K562 (cell line): ENCODE measurements at regions not wholly inside any gene's neighbourhood (a gene's known extent, or its start where the extent isn't known, plus 50 kb on each side); places are given as distances from the start of the nearest gene placed in this dataset.

Source experiments
- ATAC-seq: fragments of 200-7000 bp; cut with Tn5 transposase; 3 replicates; pipeline ENCODE4 v1.9.1; 2020; ENCODE audit warnings: moderate library complexity
- BruUV-seq: library from RNA; stranded (reverse); fragments of 400-500 nt; replicated peaks from 2 replicates; lab custom pipeline; 2021; lab: Mats Ljungman, UMichigan
- CTCF ChIA-PET: fragments of 300-600 bp; formaldehyde crosslinking; extraction: SDS; loops from one replicate; lab custom pipeline; 2021; ENCODE audit warnings: low intra/inter-chr PET ratio; lab: Yijun Ruan, JAX
- POLR2A ChIA-PET: fragments of 300-600, 350-650 bp; sonication (Branson Sonifier 250); formaldehyde crosslinking; extraction: SDS; loops from one replicate; lab custom pipeline; 2021; ENCODE audit warnings: antibody characterized with exemption, inconsistent platforms; lab: Yijun Ruan, JAX
- DNase-seq, 4 experiments: peaks; one replicate each; pipeline versions ENCODE4 v3.0.0 to v3.0.0-alpha.2; 2011 to 2018; ENCODE audit warnings: low spot score in 3 of 4, mixed read lengths in 3 of 4; ENCODE audit errors: extremely low read depth in 1 of 4
- FAIRE-seq: peaks from 2 replicates; lab custom pipeline; 2011; peaks lifted over from hg19 to GRCh38; lab: Jason Lieb, UNC
- H2AFZ ChIP-seq: 2 replicates; pipeline ENCODE4 v1.6.0; 2011; ENCODE audit warnings: low read depth, low read length, control low read depth, inconsistent platforms
- H3K27ac ChIP-seq: fragments of 200-600 bp; 3 replicates; pipeline ENCODE4 v1.8.0; 2011; ENCODE audit warnings: low read depth, mild to moderate bottlenecking, control low read depth, inconsistent platforms, low read length, moderate library complexity, mixed read lengths; ENCODE audit errors: extremely low read depth
- H3K27me3 ChIP-seq, 2 experiments: fragments of 300-600 bp in 1 of 2; 2 replicates in 1 of 2; 3 replicates in 1 of 2; pipeline versions ENCODE4 v1.6.0 to v1.8.0; 2011; ENCODE audit warnings: inconsistent platforms in 2 of 2, low read length in 2 of 2, mild to moderate bottlenecking in 1 of 2, mixed read lengths in 1 of 2, moderate library complexity in 1 of 2; ENCODE audit not compliant: control insufficient read depth in 2 of 2, insufficient read depth in 2 of 2
- H3K36me3 ChIP-seq: fragments of 300-600 bp; 3 replicates; pipeline ENCODE4 v1.8.0; 2011; ENCODE audit warnings: mild to moderate bottlenecking, low read length, inconsistent platforms; ENCODE audit not compliant: control insufficient read depth, insufficient read depth
- H3K4me1 ChIP-seq, 2 experiments: fragments of 200-600 bp in 1 of 2; replicated peaks in 1 of 2; 2 replicates in 1 of 2; 3 replicates in 1 of 2; pipeline versions ENCODE4 v1.5.1 to v1.8.0; 2011; ENCODE audit warnings: inconsistent platforms in 2 of 2, low read length in 2 of 2, mild to moderate bottlenecking in 1 of 2, mixed read lengths in 1 of 2, moderate library complexity in 1 of 2; ENCODE audit not compliant: control insufficient read depth in 2 of 2, insufficient read depth in 2 of 2
- H3K4me2 ChIP-seq: 2 replicates; pipeline ENCODE4 v1.6.1; 2011; ENCODE audit warnings: low read length, control low read depth, inconsistent platforms, mixed read lengths; ENCODE audit not compliant: insufficient read depth
- H3K4me3 ChIP-seq: fragments of 200-600 bp; sonication (generic), shearing (Covaris generic); 2 replicates; pipeline ENCODE4 v1.5.1; 2016; ENCODE audit warnings: control low read depth, inconsistent platforms
- H3K79me2 ChIP-seq: fragments of 200-600 bp; 3 replicates; pipeline ENCODE4 v1.8.0; 2011; ENCODE audit warnings: low read length, inconsistent platforms; ENCODE audit not compliant: control insufficient read depth, insufficient read depth
- H3K9ac ChIP-seq, 2 experiments: 2 replicates each; pipeline versions ENCODE4 v1.6.0 to v1.6.1; 2011; ENCODE audit warnings: low read depth in 2 of 2, low read length in 2 of 2, control low read depth in 1 of 2, inconsistent platforms in 1 of 2, mild to moderate bottlenecking in 1 of 2, mixed read lengths in 1 of 2; ENCODE audit not compliant: insufficient read depth in 1 of 2
- H3K9me1 ChIP-seq: one replicate; pipeline ENCODE4 v1.6.0; 2011; ENCODE audit warnings: inconsistent platforms, mild to moderate bottlenecking, low read length, moderate library complexity; ENCODE audit not compliant: control insufficient read depth, insufficient read depth
- H3K9me3 ChIP-seq: replicated peaks from 2 replicates; pipeline ENCODE4 v1.5.1; 2011; ENCODE audit warnings: low read depth, low read length, inconsistent platforms; ENCODE audit not compliant: control insufficient read depth, insufficient read depth
- H4K20me1 ChIP-seq: replicated peaks from 2 replicates; pipeline ENCODE4 v1.6.1; 2011; ENCODE audit warnings: low read length, inconsistent platforms, mixed read lengths; ENCODE audit not compliant: control insufficient read depth, insufficient read depth
- ATF1 ChIP-seq, 2 experiments: fragments of 450-650 bp in 1 of 2; IDR thresholded peaks; 2 replicates each; pipeline ENCODE4 v1.6.1; 2016; ENCODE audit warnings: missing compliant biosample characterization in 1 of 2, missing genetic modification characterization in 1 of 2
- FOXJ3 ChIP-seq: sonication (generic); formaldehyde crosslinking; IDR thresholded peaks from 2 replicates; pipeline ENCODE4 v1.4.0; 2020; ENCODE audit warnings: mild to moderate bottlenecking, missing genetic modification reagents
- KDM4B ChIP-seq, 2 experiments: fragments of 450-650 bp in 1 of 2; sonication (generic) in 1 of 2; IDR thresholded peaks; 2 replicates each; pipeline ENCODE4 v1.6.1; 2016 to 2017; ENCODE audit warnings: borderline replicate concordance in 2 of 2, antibody characterized with exemption in 1 of 2, low read depth in 1 of 2, mild to moderate bottlenecking in 1 of 2
- MCM5 ChIP-seq: fragments of 450-650 bp; IDR thresholded peaks from 2 replicates; pipeline ENCODE4 v1.6.1; 2016; ENCODE audit warnings: low read depth
- NFRKB ChIP-seq: fragments of 450-650 bp; IDR thresholded peaks from 2 replicates; pipeline ENCODE4 v1.6.1; 2016; ENCODE audit warnings: low read depth
- NR4A1 ChIP-seq, 2 experiments: fragments of 250-450 bp in 1 of 2; fragments of 450-650 bp in 1 of 2; sonication (Bioruptor Pico) in 1 of 2; IDR thresholded peaks; 2 replicates each; pipeline versions ENCODE4 v1.4.0 to v1.6.1; 2016 to 2020; ENCODE audit warnings: mild to moderate bottlenecking in 2 of 2, missing compliant biosample characterization in 1 of 2, missing genetic modification characterization in 1 of 2, moderate library complexity in 1 of 2
- SUPT5H ChIP-seq: fragments of 450-650 bp; IDR thresholded peaks from 2 replicates; pipeline ENCODE4 v1.6.1; 2016
- TAF9B ChIP-seq: fragments of 450-650 bp; IDR thresholded peaks from 2 replicates; pipeline ENCODE4 v1.6.1; 2018; ENCODE audit warnings: mild to moderate bottlenecking; ENCODE audit not compliant: partially characterized antibody
- TFE3 ChIP-seq: fragments of 450-650 bp; formaldehyde crosslinking; IDR thresholded peaks from 2 replicates; pipeline ENCODE4 v1.4.0; 2020; ENCODE audit warnings: mild to moderate bottlenecking, mixed read lengths
- ZBTB8A ChIP-seq: fragments of 450-650 bp; IDR thresholded peaks from 2 replicates; pipeline ENCODE4 v1.6.1; 2018; ENCODE audit warnings: mild to moderate bottlenecking, moderate library complexity; ENCODE audit not compliant: partially characterized antibody
- ZNF124 ChIP-seq: sonication (generic); formaldehyde crosslinking; IDR thresholded peaks from 2 replicates; pipeline ENCODE4 v1.8.1; 2022; ENCODE audit warnings: missing genetic modification reagents
- ZNF3 ChIP-seq: fragments of 250-450 bp; sonication (Bioruptor Pico); IDR thresholded peaks from 2 replicates; pipeline ENCODE4 v1.5.0; 2021; ENCODE audit warnings: mild to moderate bottlenecking, moderate library complexity
- WGBS: fragments of 100-300 bp; shearing (Covaris generic); methylation state at CpG from one replicate; pipeline ENCODE4 v1.1.6; 2016; ENCODE audit warnings: low coverage, mixed read lengths; ENCODE audit not compliant: insufficient coverage; ENCODE audit errors: missing lambda C conversion rate; 5-methylcytosine and 5-hydroxymethylcytosine counted together
- in situ Hi-C: fragments of 300-500 bp; cut with MboI; formaldehyde crosslinking; loops from 4 replicates; pipeline ENCODE4 v1.15.0; 2018; ENCODE audit warnings: inconsistent platforms, mixed read lengths
- intact Hi-C: fragments of 100-400 bp; cut with micrococcal nuclease; formaldehyde crosslinking; loops from 2 replicates; pipeline ENCODE4 v1.14.2; 2022
- TF ChIP-seq, protein P1 (sequence below): fragments of 150-350 bp; IDR thresholded peaks from 2 replicates; pipeline ENCODE4 v1.6.1; 2014; ENCODE audit warnings: low read depth, mild to moderate bottlenecking, low read length, borderline replicate concordance

- Histone ChIP-seq H3K79me2 (no peaks in the 10 kb centered on the region), H3K9ac (no peak overlapping the region), H3K36me3 (no peaks in the 10 kb centered on the region), H3K4me2 (no peak overlapping the region), H2AFZ (no peak overlapping the region), H3K9me3 (no peaks in the 10 kb centered on the region), H3K4me3 (no peak overlapping the region), H3K9me1 (no peaks in the 10 kb centered on the region), H3K27me3 (peaks cover 0 to 3% of the 10 kb centered on the region in 2 experiments; a peak in 1 of 5 replicates), H4K20me1 (no peaks in the 10 kb centered on the region), H3K27ac (no peak overlapping the region), H3K4me1 (no peaks in the 10 kb centered on the region)
- POLR2A ChIA-PET, result interaction anchor here (0.6 to 1.0 kb wide), 2 partner anchors 18 to 735 kb away, joined by 3 read pairs; no protein-coding TSS in a partner anchor
- ATAC-seq (no peak), DNase-seq (no peak), FAIRE-seq (no peak)
- intact Hi-C loops (no loop called here), in situ Hi-C loops (no loop called here)
- 1% methylated on average over 5 of the region's 5 CpGs for WGBS
- no peak for TF ChIP-seq ZNF3
- TF ChIP-seq ZBTB8A, result no peak
- TF ChIP-seq SUPT5H, result no peak
- no peak for TF ChIP-seq FOXJ3 (CRISPR knock-in tag)
- no peak for TF ChIP-seq NR4A1 (CRISPR knock-in tag; IDR thresholded peaks at IDR 0.05)
- no peak for TF ChIP-seq NR4A1 (tag; IDR thresholded peaks at IDR 0.05)
- no peak for TF ChIP-seq KDM4B (IDR thresholded peaks at IDR 0.05; ENCODE audit: borderline replicate concordance in 2 of 2, low read depth in 1 of 2)
- no peak for TF ChIP-seq ATF1 (CRISPR knock-in tag; IDR thresholded peaks at IDR 0.05)
- no peak for TF ChIP-seq ATF1 (tag; IDR thresholded peaks at IDR 0.05)
- no peak for TF ChIP-seq ZNF124 (CRISPR knock-in tag)
- TF ChIP-seq MCM5, result no peak
- TF ChIP-seq NFRKB, result no peak
- TF ChIP-seq, protein P1, sequence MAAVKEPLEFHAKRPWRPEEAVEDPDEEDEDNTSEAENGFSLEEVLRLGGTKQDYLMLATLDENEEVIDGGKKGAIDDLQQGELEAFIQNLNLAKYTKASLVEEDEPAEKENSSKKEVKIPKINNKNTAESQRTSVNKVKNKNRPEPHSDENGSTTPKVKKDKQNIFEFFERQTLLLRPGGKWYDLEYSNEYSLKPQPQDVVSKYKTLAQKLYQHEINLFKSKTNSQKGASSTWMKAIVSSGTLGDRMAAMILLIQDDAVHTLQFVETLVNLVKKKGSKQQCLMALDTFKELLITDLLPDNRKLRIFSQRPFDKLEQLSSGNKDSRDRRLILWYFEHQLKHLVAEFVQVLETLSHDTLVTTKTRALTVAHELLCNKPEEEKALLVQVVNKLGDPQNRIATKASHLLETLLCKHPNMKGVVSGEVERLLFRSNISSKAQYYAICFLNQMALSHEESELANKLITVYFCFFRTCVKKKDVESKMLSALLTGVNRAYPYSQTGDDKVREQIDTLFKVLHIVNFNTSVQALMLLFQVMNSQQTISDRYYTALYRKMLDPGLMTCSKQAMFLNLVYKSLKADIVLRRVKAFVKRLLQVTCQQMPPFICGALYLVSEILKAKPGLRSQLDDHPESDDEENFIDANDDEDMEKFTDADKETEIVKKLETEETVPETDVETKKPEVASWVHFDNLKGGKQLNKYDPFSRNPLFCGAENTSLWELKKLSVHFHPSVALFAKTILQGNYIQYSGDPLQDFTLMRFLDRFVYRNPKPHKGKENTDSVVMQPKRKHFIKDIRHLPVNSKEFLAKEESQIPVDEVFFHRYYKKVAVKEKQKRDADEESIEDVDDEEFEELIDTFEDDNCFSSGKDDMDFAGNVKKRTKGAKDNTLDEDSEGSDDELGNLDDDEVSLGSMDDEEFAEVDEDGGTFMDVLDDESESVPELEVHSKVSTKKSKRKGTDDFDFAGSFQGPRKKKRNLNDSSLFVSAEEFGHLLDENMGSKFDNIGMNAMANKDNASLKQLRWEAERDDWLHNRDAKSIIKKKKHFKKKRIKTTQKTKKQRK, result no peak
- no peak for TF ChIP-seq TAF9B
- TF ChIP-seq TFE3, result no peak
- BruUV-seq, result no TSS peak
- CTCF ChIA-PET, result no interaction called here
Observed at GRCh38 chr4:53730031-53730805, 138.9 kb upstream of the LNX1 start.
